NCI-H524 treated with DMSO at 0.1 percent for 48 hours (cell line): ENCODE measurements at regions not wholly inside any gene's neighbourhood (a gene's known extent, or its start where the extent isn't known, plus 50 kb on each side); places are given as distances from the start of the nearest gene placed in this dataset.
"Not testable (repeated sequence)": the region's sequence is repeated elsewhere in the genome, so short reads cannot be mapped to it uniquely, and the experiment has no call there.

ENCODE experiments used
- DNase-seq: peaks from one replicate; lab custom pipeline; 2025; lab: John Stamatoyannopoulos, UW

DNA sequence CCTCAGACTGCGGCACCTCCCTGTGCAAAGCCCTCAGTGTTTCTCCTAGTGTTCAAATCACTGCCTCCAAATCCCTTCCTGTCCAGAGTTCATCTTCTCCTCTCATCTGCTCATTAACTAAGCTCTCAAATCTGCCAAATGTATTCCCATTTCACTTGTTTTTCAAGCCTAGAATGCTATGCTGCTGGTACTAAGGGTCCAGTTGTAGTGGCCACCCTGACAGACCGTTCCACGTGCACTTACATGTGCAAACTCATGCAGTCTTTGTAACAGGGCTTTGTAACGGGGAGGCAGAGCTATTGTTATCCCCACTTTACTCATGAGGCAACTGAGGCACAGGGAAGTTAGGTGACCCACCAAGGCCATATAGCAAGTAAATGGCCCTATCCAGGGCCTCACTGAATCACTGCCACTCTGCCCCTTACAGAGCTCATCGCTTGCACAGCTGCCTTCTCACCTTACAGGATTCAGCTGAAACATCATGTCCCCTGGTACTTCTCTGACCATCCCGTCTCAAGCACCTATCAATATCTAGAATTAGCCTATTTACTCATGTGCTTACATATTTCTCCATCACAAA, 153.0 kb upstream of the PDE1C start:
- DNase-seq, result no peak

DNA sequence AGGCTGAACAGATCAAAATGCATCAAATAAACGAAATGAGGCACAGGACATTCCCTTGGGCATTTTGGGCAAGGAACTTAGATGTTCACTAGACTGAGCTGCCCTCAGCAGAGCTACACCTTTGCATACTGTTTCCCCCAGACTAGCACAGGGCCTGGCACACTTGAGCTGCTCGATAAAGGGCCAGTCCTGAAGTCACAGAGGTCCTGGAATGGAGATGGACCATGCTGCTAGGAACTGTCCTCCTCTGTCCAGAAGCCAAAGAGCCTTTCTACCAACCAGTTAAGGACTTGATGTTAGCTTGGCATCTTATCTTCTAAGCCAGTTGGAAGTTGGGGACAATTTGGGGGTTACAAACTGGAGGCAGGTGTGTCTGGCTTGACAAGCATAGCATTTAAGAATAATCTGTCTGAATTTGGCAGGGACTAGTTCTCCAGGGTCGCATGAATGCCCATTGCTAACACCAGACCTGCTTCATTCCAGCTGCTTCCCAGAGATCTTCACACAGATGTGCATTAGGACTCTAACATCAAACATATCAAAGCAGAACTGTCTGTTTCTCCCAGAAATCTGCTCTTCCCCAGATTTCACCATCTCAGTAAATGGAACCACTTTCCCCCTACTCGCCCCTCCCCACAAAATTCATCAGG, 152.2 kb upstream of the PDE1C start:
- no peak for DNase-seq

GRCh38 chr7:32221736-32222135, 151.5 kb upstream of the PDE1C start:
- DNase-seq, result no peak

DNA sequence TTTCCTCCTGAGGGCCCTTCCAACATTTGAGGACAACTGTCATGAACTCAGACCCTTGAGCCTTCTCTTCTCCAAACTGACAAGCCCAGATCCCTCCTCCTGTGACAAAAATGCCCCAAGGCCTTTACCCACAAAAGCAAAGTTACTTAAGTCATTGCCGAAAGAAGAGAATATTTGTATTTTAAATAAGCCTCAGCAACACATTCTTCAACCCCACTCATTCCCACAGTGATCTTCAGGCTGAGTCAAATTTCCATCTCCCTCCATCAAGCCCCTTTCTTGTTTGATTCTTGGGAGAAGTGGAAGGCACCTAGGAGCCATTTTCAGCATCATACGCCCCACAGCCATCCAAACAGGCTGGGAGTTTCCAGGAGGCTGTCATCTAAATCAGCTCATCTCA, 150.8 kb upstream of the PDE1C start:
- no peak for DNase-seq

- DNase-seq, result not testable (repeated sequence)
Observed at GRCh38 chr7:32219831-32220230, 149.6 kb upstream of the PDE1C start.

- DNase-seq, result no peak
Observed at GRCh38 chr7:32219416-32219815, 149.2 kb upstream of the PDE1C start.

GRCh38 chr7:32218741-32219288, 148.6 kb upstream of the PDE1C start:
- DNase-seq, result peak; percentile 60

DNA sequence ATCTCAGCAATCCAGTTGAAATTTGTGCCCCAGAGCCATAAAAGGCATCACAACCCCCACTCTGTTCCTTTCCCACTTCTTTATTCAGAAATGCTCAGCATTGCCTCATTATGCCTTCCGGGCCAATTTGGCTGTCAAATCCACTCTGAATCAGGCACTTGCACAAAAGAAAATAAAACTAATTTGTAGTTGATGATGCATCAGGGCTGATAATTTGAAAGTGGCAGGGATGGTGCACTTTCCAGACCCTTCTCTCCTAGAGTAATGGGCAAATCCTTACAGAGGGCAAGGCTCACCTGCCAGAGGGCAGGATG, 147.9 kb upstream of the PDE1C start:
- no peak for DNase-seq

- no peak for DNase-seq
Observed at GRCh38 chr7:32217341-32218153, 147.3 kb upstream of the PDE1C start.

DNA sequence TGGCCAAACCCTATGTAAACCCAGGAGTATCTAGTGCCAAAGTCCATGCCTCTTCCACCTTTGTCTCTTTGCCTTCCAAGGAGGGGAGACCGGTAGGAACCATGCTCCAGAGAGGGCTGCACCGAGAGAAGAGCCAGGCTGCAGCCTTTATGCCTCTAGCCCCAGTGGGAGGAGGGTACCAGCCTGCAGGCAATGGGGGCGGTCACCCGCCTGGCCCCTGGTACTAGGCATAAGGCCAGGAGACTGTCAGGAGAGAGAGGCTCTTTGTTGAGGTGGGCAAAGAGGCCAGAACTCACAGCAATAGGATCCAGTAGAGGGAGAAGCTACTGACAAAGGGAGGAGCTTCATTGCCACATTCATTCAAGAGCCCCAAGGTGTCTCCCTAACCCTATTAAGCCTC, 146.6 kb upstream of the PDE1C start:
- DNase-seq, result no peak

GRCh38 chr7:32215697-32216096, 145.5 kb upstream of the PDE1C start:
- DNase-seq, result no peak

DNA sequence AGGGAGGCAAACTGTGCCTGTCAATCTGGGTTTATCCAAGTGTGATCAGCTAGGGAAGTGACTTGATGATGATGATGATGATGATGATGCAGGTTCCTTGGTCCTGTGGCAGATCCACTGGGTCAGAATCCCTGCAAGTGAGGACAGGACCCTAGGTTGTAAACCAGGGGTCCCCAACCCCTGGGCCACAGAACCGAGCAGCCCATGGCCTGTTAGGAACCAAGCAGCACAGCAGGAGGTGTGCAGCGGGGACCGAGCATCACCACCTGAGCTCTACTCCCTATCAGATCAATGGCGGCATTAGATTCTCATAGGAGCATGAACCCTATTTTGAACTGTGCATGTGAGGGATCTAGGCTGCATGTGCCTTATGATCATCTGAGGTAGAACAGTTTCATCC, 144.7 kb upstream of the PDE1C start:
- no peak for DNase-seq

GRCh38 chr7:32212321-32212720, 142.1 kb upstream of the PDE1C start:
- no peak for DNase-seq

GRCh38 chr7:32206987-32207386, 136.8 kb upstream of the PDE1C start:
- no peak for DNase-seq

- no peak for DNase-seq
Observed at GRCh38 chr7:32206488-32206887, 136.3 kb upstream of the PDE1C start.

- not testable (repeated sequence) for DNase-seq
Observed at GRCh38 chr7:32205298-32205824, 135.2 kb upstream of the PDE1C start.

GRCh38 chr7:32204361-32205018, 134.3 kb upstream of the PDE1C start:
- DNase-seq, result peak; percentile 28

DNA sequence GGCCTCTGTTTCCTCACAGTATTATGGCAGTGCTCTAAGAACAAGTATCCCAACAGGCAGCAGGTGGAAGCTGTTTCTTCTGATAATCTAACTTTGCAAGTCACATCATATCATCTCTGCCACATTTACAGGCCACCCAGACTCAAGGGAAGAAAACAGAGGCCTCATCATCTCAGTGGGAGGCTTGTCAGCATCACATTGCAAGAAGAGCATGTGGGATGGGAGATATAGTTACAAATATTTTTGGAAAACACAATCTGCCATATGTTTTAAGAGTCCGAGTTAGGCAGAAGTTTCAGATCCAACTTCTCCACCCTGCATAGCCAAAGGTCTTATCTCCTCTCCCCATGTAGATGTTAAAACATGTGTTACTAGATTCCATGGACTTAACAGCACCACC, 130.4 kb upstream of the PDE1C start:
- no peak for DNase-seq

DNA sequence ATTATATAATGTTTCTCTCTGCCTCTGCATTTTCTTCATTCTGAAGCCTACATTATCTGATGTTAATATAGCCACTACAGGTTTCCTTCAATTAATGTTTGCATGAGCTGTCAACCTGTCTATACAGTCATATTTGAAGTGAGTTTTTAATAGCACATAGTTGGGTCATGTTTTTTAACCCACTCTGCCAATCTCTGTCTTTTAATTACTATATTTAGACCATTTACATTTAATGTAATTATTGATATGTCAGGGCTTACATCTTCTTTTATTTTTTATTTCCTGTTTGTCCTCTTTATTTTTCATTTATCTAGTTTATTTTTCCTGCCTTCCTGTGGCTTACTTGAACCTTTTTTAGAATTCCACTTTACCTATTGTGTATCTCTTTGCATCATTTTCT, 124.3 kb upstream of the PDE1C start:
- no peak for DNase-seq

DNA sequence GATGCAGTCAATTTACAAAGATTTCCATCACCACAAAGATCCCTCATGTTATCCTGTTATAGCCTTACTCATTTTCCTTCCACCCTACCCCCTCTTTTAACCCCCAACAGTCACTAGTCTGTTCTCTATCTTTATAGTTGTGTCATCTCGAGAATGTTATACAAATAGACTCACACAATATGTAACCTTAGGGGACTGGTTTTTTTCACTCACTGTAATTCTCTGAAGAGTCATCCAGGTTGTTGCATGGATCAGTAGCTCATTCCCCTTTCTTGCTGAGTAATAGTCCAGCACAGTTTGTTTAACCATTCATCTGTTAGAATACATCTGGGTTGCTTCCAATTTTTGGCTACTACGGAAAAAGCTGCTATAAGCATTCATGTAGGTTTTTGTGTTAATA, 121.1 kb upstream of the PDE1C start:
- DNase-seq, result no peak

GRCh38 chr7:32179567-32179966, 109.4 kb upstream of the PDE1C start:
- no peak for DNase-seq

DNA sequence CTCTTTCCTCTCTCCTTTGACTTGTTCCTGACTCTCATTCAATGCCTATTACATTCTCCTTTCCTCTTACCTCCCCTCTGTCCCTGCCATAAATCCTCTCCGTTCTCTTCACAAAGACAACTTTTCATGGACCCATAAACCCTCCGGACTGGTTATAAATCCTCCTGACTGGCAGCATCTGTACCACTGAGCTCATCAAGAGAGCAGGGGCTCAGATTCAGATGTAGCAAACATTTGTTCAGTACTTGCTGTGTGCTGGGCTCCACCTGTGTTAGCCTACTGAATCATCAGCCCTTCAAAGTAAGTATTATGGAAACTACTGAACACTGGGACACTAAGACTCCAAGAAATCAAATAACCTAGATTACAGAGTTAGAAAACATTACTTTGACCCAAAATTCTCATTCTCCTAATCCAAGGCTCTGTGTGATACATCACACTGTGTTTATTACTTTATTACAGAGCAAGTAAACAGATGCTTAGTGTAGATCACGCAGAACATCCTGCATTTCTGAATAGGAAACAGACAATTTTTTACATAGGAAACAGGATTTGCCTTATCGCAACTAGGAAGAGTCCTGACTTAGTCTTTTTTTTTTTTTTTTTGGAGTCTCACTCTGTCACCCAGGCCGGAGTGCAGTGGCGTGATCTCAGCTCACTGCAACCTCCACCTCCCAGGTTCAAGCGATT, 108.6 kb upstream of the PDE1C start:
- DNase-seq, result no peak
